ENCODE measurements at regions not wholly inside any gene's neighbourhood (a gene's known extent, or its start where the extent isn't known, plus 50 kb on each side); places are given as distances from the start of the nearest gene placed in this dataset.

- Histone ChIP-seq H3K36me3 (ENCODE audit: insufficient read depth, low read length) (no peaks in the 10 kb centered on the region), H3K27ac (no peak overlapping the region), H3K4me3 (no peak overlapping the region), H3K9me3 (ENCODE audit: low read depth, low read length) (no peaks in the 10 kb centered on the region), H3K9ac (ENCODE audit: insufficient read length) (no peak overlapping the region)
- no peak for DNase-seq (ENCODE audit: low read depth, low spot score)
- TF ChIP-seq POLR2AphosphoS5 (IDR thresholded peaks at IDR 0.05; ENCODE audit: borderline replicate concordance, low read depth, low read length) (no peak), FOXP2 (optimal IDR thresholded peaks at IDR 0.05; ENCODE audit: control extremely low read depth, extremely low read length, insufficient read depth) (no peak), EZH2 (IDR thresholded peaks at IDR 0.05) (no peak)
These were observed 634.0 kb downstream of the SPOCK3 start for GRCh38 chr4:166600264-166600663.

GRCh38 chr4:166602068-166602467, 632.2 kb downstream of the SPOCK3 start:
- DNase-seq (ENCODE audit: low read depth, low spot score): no peak
- TF ChIP-seq POLR2AphosphoS5 (IDR thresholded peaks at IDR 0.05; ENCODE audit: borderline replicate concordance, low read depth, low read length) (no peak), EZH2 (IDR thresholded peaks at IDR 0.05) (no peak)
- H3K27ac ChIP-seq: no peak overlapping the region
- H3K36me3 ChIP-seq (ENCODE audit: insufficient read depth, low read length): no peaks in the 10 kb centered on the region
- no peak overlapping the region for H3K9ac ChIP-seq (ENCODE audit: insufficient read length)
- no peak overlapping the region for H3K4me3 ChIP-seq
- H3K9me3 ChIP-seq (ENCODE audit: low read depth, low read length): no peaks in the 10 kb centered on the region

GRCh38 chr4:166622425-166622977, 611.8 kb downstream of the SPOCK3 start:
- TF ChIP-seq POLR2AphosphoS5 (IDR thresholded peaks at IDR 0.05; ENCODE audit: borderline replicate concordance, low read depth, low read length) (no peak), FOXP2 (optimal IDR thresholded peaks at IDR 0.05; ENCODE audit: control extremely low read depth, extremely low read length, insufficient read depth) (no peak), EZH2 (IDR thresholded peaks at IDR 0.05) (no peak)
- Histone ChIP-seq H3K9me3 (ENCODE audit: low read depth, low read length) (no peaks in the 10 kb centered on the region), H3K4me3 (no peak overlapping the region), H3K36me3 (ENCODE audit: insufficient read depth, low read length) (no peaks in the 10 kb centered on the region), H3K9ac (ENCODE audit: insufficient read length) (no peak overlapping the region), H3K27ac (no peak overlapping the region)
- no peak for DNase-seq (ENCODE audit: low read depth, low spot score)

GRCh38 chr4:166625018-166625637, 609.2 kb downstream of the SPOCK3 start:
- no peak for DNase-seq (ENCODE audit: low read depth, low spot score)
- TF ChIP-seq EZH2 (IDR thresholded peaks at IDR 0.05) (no peak), POLR2AphosphoS5 (IDR thresholded peaks at IDR 0.05; ENCODE audit: borderline replicate concordance, low read depth, low read length) (no peak), FOXP2 (optimal IDR thresholded peaks at IDR 0.05; ENCODE audit: control extremely low read depth, extremely low read length, insufficient read depth) (no peak)
- H3K9ac ChIP-seq (ENCODE audit: insufficient read length): no peak overlapping the region
- no peak overlapping the region for H3K27ac ChIP-seq
- H3K4me3 ChIP-seq: no peak overlapping the region
- H3K36me3 ChIP-seq (ENCODE audit: insufficient read depth, low read length): no peaks in the 10 kb centered on the region
- H3K9me3 ChIP-seq (ENCODE audit: low read depth, low read length): no peaks in the 10 kb centered on the region

GRCh38 chr4:166628454-166628853, 605.8 kb downstream of the SPOCK3 start:
- no peak overlapping the region for H3K9ac ChIP-seq (ENCODE audit: insufficient read length)
- no peak for DNase-seq (ENCODE audit: low read depth, low spot score)
- no peak overlapping the region for H3K4me3 ChIP-seq
- H3K9me3 ChIP-seq (ENCODE audit: low read depth, low read length): no peaks in the 10 kb centered on the region
- TF ChIP-seq EZH2 (IDR thresholded peaks at IDR 0.05) (no peak), FOXP2 (optimal IDR thresholded peaks at IDR 0.05; ENCODE audit: control extremely low read depth, extremely low read length, insufficient read depth) (no peak), POLR2AphosphoS5 (IDR thresholded peaks at IDR 0.05; ENCODE audit: borderline replicate concordance, low read depth, low read length) (no peak)
- H3K27ac ChIP-seq: no peak overlapping the region
- H3K36me3 ChIP-seq (ENCODE audit: insufficient read depth, low read length): no peaks in the 10 kb centered on the region

- no peak overlapping the region for H3K27ac ChIP-seq
- TF ChIP-seq POLR2AphosphoS5 (IDR thresholded peaks at IDR 0.05; ENCODE audit: borderline replicate concordance, low read depth, low read length) (no peak), EZH2 (IDR thresholded peaks at IDR 0.05) (no peak), FOXP2 (optimal IDR thresholded peaks at IDR 0.05; ENCODE audit: control extremely low read depth, extremely low read length, insufficient read depth) (no peak)
- DNase-seq (ENCODE audit: low read depth, low spot score): no peak
- no peak overlapping the region for H3K4me3 ChIP-seq
- no peak overlapping the region for H3K9ac ChIP-seq (ENCODE audit: insufficient read length)
- H3K9me3 ChIP-seq (ENCODE audit: low read depth, low read length): 0 out of 2 replicates have a peak, but pooled peaks cover 2% of the 10 kb centered on the region
- H3K36me3 ChIP-seq (ENCODE audit: insufficient read depth, low read length): no peaks in the 10 kb centered on the region
These were observed 598.9 kb downstream of the SPOCK3 start for GRCh38 chr4:166635367-166635766.

GRCh38 chr4:166637816-166638215, 596.5 kb downstream of the SPOCK3 start:
- TF ChIP-seq FOXP2 (optimal IDR thresholded peaks at IDR 0.05; ENCODE audit: control extremely low read depth, extremely low read length, insufficient read depth) (no peak), POLR2AphosphoS5 (IDR thresholded peaks at IDR 0.05; ENCODE audit: borderline replicate concordance, low read depth, low read length) (no peak), EZH2 (IDR thresholded peaks at IDR 0.05) (no peak)
- DNase-seq (ENCODE audit: low read depth, low spot score): no peak
- H3K36me3 ChIP-seq (ENCODE audit: insufficient read depth, low read length): no peaks in the 10 kb centered on the region
- H3K9ac ChIP-seq (ENCODE audit: insufficient read length): no peak overlapping the region
- no peak overlapping the region for H3K4me3 ChIP-seq
- 0 out of 2 replicates have a peak, but pooled peaks cover 2% of the 10 kb centered on the region for H3K9me3 ChIP-seq (ENCODE audit: low read depth, low read length)
- no peak overlapping the region for H3K27ac ChIP-seq

- no peaks in the 10 kb centered on the region for H3K36me3 ChIP-seq (ENCODE audit: insufficient read depth, low read length)
- no peak overlapping the region for H3K9ac ChIP-seq (ENCODE audit: insufficient read length)
- H3K4me3 ChIP-seq: no peak overlapping the region
- no peak for DNase-seq (ENCODE audit: low read depth, low spot score)
- no peaks in the 10 kb centered on the region for H3K9me3 ChIP-seq (ENCODE audit: low read depth, low read length)
- H3K27ac ChIP-seq: no peak overlapping the region
- TF ChIP-seq EZH2 (IDR thresholded peaks at IDR 0.05): no peak
- no peak for TF ChIP-seq POLR2AphosphoS5 (IDR thresholded peaks at IDR 0.05; ENCODE audit: borderline replicate concordance, low read depth, low read length)
- TF ChIP-seq FOXP2 (optimal IDR thresholded peaks at IDR 0.05; ENCODE audit: control extremely low read depth, extremely low read length, insufficient read depth): no peak
These were observed 579.1 kb downstream of the SPOCK3 start for GRCh38 chr4:166655231-166655630.

- no peak overlapping the region for H3K9ac ChIP-seq (ENCODE audit: insufficient read length)
- DNase-seq (ENCODE audit: low read depth, low spot score): no peak
- no peak overlapping the region for H3K4me3 ChIP-seq
These were observed 578.6 kb downstream of the SPOCK3 start for GRCh38 chr4:166655705-166656104.

More at GRCh38 chr4:166655705-166656104, 578.6 kb downstream of the SPOCK3 start:
- Histone ChIP-seq H3K36me3 (ENCODE audit: insufficient read depth, low read length) (no peaks in the 10 kb centered on the region), H3K27ac (no peak overlapping the region), H3K9me3 (ENCODE audit: low read depth, low read length) (no peaks in the 10 kb centered on the region)
- no peak for TF ChIP-seq EZH2 (IDR thresholded peaks at IDR 0.05)
- no peak for TF ChIP-seq FOXP2 (optimal IDR thresholded peaks at IDR 0.05; ENCODE audit: control extremely low read depth, extremely low read length, insufficient read depth)
- no peak for TF ChIP-seq POLR2AphosphoS5 (IDR thresholded peaks at IDR 0.05; ENCODE audit: borderline replicate concordance, low read depth, low read length)
